NCI-H2107 treated with DMSO at 0.1 percent for 48 hours (cell line): ENCODE measurements at regions not wholly inside any gene's neighbourhood (a gene's known extent, or its start where the extent isn't known, plus 50 kb on each side); places are given as distances from the start of the nearest gene placed in this dataset.

Experiments used
- DNase-seq: peaks from one replicate; lab custom pipeline; 2025; ENCODE audit not compliant: unreplicated experiment; lab: John Stamatoyannopoulos, UW

- DNase-seq, result no peak
Measured at GRCh38 chr20:40452758-40453157, 236.3 kb downstream of the MAFB start.

GRCh38 chr20:40451552-40451951 is 237.5 kb downstream of the MAFB start:
- no peak for DNase-seq

GRCh38 chr20:40449974-40450616 is 238.9 kb downstream of the MAFB start:
- DNase-seq, result no peak

GRCh38 chr20:40449144-40449690 is 239.8 kb downstream of the MAFB start:
- DNase-seq, result no peak

GRCh38 chr20:40446888-40447287 is 242.1 kb downstream of the MAFB start:
- no peak for DNase-seq

- no peak for DNase-seq
Measured at GRCh38 chr20:40444516-40444915, 244.5 kb downstream of the MAFB start.

- DNase-seq, result no peak
Measured at GRCh38 chr20:40443753-40444152, 245.3 kb downstream of the MAFB start.

- no peak for DNase-seq
Measured at GRCh38 chr20:40442181-40442963, 246.7 kb downstream of the MAFB start.

- no peak for DNase-seq
Measured at GRCh38 chr20:40441771-40442170, 247.3 kb downstream of the MAFB start.

- no peak for DNase-seq
Measured at GRCh38 chr20:40438161-40438830, 250.7 kb downstream of the MAFB start.

- DNase-seq, result no peak
Measured at GRCh38 chr20:40436011-40436410, 253.0 kb downstream of the MAFB start.

- no peak for DNase-seq
Measured at GRCh38 chr20:40435146-40435895, 253.7 kb downstream of the MAFB start.

- no peak for DNase-seq
Measured at GRCh38 chr20:40434122-40434521, 254.9 kb downstream of the MAFB start.

- DNase-seq, result no peak
Measured at GRCh38 chr20:40433341-40433861, 255.6 kb downstream of the MAFB start.

GRCh38 chr20:40431611-40432010 is 257.4 kb downstream of the MAFB start:
- DNase-seq, result no peak

- DNase-seq, result no peak
Measured at GRCh38 chr20:40431112-40431511, 257.9 kb downstream of the MAFB start.

- DNase-seq, result no peak
Measured at GRCh38 chr20:40427026-40427425, 262.0 kb downstream of the MAFB start.

- DNase-seq, result no peak
Measured at GRCh38 chr20:40424695-40425094, 264.3 kb downstream of the MAFB start.

GRCh38 chr20:40422656-40423055 is 266.4 kb downstream of the MAFB start:
- no peak for DNase-seq

GRCh38 chr20:40416274-40416673 is 272.8 kb downstream of the MAFB start:
- DNase-seq, result no peak
